HL-60 (cell line): ENCODE measurements at regions not wholly inside any gene's neighbourhood (a gene's known extent, or its start where the extent isn't known, plus 50 kb on each side); places are given as distances from the start of the nearest gene placed in this dataset.

Source experiments
- CTCF ChIP-seq: IDR thresholded peaks from one replicate; pipeline ENCODE4 v1.5.1; 2011; ENCODE audit warnings: low read length, control low read depth, inconsistent platforms; ENCODE audit not compliant: insufficient read depth
- GABPA ChIP-seq: IDR thresholded peaks from 2 replicates; pipeline ENCODE4 v1.6.1; 2012; ENCODE audit warnings: low read depth
- POLR2AphosphoS5 ChIP-seq: IDR thresholded peaks from 2 replicates; pipeline ENCODE4 v1.6.1; 2012; ENCODE audit warnings: low read depth
- REST ChIP-seq: IDR thresholded peaks from 2 replicates; pipeline ENCODE4 v1.6.1; 2012; ENCODE audit warnings: low read depth; ENCODE audit not compliant: insufficient replicate concordance
- SPI1 ChIP-seq: IDR thresholded peaks from 2 replicates; pipeline ENCODE4 v1.6.1; 2012; ENCODE audit warnings: low read depth, mild to moderate bottlenecking, borderline replicate concordance

- TF ChIP-seq CTCF (no peak), REST (no peak), POLR2AphosphoS5 (no peak), SPI1 (no peak), GABPA (no peak)
Measured at GRCh38 chr11:104462341-104462740, 298.4 kb upstream of the PDGFD start.
